PC-3 (cell line): ENCODE measurements at regions not wholly inside any gene's neighbourhood (a gene's known extent, or its start where the extent isn't known, plus 50 kb on each side); places are given as distances from the start of the nearest gene placed in this dataset.
"Not testable (repeated sequence)": the region's sequence is repeated elsewhere in the genome, so short reads cannot be mapped to it uniquely, and the experiment has no call there.

Experiments used
- EZH2 ChIP-seq: fragments of 300-600 bp; sonication (generic); IDR thresholded peaks from one replicate; pipeline ENCODE4 v1.6.1; 2017; ENCODE audit warnings: antibody characterized with exemption, mild to moderate bottlenecking, low read length; ENCODE audit not compliant: unreplicated experiment
- TF ChIP-seq, protein P1 (sequence below): fragments of 300-600 bp; sonication (generic); conservative IDR thresholded peaks from 2 replicates; pipeline ENCODE4 v1.5.1; 2017; ENCODE audit warnings: antibody characterized with exemption, low read depth, mild to moderate bottlenecking, low read length

DNA sequence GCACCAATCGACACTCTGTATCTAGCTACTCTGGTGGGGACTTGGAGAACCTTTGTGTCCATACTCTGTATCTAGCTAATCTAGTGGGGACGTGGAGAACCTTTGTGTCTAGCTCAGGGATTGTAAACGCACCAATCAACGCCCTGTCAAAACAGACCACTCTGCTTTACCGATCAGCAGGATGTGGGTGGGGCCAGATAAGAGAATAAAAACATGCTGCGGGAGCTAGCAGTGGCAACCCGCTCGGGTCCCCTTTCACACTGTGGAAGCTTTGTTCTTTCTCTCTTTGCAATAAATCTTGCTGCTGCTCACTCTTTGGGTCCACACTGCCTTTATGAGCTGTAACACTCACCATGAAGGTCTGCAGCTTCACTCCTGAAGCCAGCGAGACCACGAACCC, 104.0 kb upstream of the JCAD start:
- TF ChIP-seq, protein P1, sequence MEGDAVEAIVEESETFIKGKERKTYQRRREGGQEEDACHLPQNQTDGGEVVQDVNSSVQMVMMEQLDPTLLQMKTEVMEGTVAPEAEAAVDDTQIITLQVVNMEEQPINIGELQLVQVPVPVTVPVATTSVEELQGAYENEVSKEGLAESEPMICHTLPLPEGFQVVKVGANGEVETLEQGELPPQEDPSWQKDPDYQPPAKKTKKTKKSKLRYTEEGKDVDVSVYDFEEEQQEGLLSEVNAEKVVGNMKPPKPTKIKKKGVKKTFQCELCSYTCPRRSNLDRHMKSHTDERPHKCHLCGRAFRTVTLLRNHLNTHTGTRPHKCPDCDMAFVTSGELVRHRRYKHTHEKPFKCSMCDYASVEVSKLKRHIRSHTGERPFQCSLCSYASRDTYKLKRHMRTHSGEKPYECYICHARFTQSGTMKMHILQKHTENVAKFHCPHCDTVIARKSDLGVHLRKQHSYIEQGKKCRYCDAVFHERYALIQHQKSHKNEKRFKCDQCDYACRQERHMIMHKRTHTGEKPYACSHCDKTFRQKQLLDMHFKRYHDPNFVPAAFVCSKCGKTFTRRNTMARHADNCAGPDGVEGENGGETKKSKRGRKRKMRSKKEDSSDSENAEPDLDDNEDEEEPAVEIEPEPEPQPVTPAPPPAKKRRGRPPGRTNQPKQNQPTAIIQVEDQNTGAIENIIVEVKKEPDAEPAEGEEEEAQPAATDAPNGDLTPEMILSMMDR: not testable (repeated sequence)
- not testable (repeated sequence) for TF ChIP-seq EZH2
